Endothelial cell of umbilical vein (primary cell): ENCODE measurements at regions not wholly inside any gene's neighbourhood (a gene's known extent, or its start where the extent isn't known, plus 50 kb on each side); places are given as distances from the start of the nearest gene placed in this dataset.

Source experiments
- FOS ChIP-seq: IDR thresholded peaks from 2 replicates; pipeline ENCODE4 v1.6.1; 2011; ENCODE audit warnings: mild to moderate bottlenecking, low read length, moderate library complexity, borderline replicate concordance; ENCODE audit not compliant: insufficient read depth
- POLR2A ChIP-seq: IDR thresholded peaks from 2 replicates; pipeline ENCODE4 v1.6.1; 2012; ENCODE audit warnings: low read depth, mild to moderate bottlenecking, control low read depth, low read length
- POLR2AphosphoS5 ChIP-seq: IDR thresholded peaks from 2 replicates; pipeline ENCODE4 v1.6.1; 2012; ENCODE audit warnings: low read depth, mild to moderate bottlenecking, control low read depth, low read length, moderate library complexity; ENCODE audit not compliant: insufficient read depth
- TF ChIP-seq, protein P1 (sequence below), 2 donors: IDR thresholded peaks; 1 replicate in 1 of 2; 2 replicates in 1 of 2; pipeline ENCODE4 v1.5.1; 2011; ENCODE audit warnings: low read length in 2 of 2, mild to moderate bottlenecking in 2 of 2, moderate library complexity in 2 of 2, control low read depth in 1 of 2, inconsistent platforms in 1 of 2, low read depth in 1 of 2; ENCODE audit not compliant: insufficient read depth in 1 of 2; ENCODE audit errors: extremely low read depth in 1 of 2
- TF ChIP-seq, protein P2 (sequence below): IDR thresholded peaks from 2 replicates; pipeline ENCODE4 v1.6.1; 2011; ENCODE audit not compliant: insufficient read depth, insufficient read length

DNA sequence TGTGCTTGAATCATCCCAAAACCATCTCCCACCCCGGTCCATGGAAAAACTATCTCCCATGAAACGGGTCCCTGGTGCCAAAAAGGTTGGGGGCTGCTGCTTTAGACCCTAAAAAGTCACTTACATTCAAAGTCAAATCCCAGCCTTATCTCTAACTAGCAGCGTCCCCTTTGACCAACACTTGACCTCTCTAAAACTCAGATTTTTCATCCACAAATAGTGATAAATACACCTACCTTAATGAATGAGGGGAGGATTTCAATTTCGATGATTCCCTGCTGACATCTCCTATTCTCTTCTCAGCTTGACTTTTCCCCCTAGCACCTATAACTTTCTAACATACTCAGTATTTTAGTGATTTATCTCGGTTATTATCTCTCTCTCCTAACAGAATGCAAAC, 137.3 kb downstream of the BTG1 start:
- TF ChIP-seq, protein P1, sequence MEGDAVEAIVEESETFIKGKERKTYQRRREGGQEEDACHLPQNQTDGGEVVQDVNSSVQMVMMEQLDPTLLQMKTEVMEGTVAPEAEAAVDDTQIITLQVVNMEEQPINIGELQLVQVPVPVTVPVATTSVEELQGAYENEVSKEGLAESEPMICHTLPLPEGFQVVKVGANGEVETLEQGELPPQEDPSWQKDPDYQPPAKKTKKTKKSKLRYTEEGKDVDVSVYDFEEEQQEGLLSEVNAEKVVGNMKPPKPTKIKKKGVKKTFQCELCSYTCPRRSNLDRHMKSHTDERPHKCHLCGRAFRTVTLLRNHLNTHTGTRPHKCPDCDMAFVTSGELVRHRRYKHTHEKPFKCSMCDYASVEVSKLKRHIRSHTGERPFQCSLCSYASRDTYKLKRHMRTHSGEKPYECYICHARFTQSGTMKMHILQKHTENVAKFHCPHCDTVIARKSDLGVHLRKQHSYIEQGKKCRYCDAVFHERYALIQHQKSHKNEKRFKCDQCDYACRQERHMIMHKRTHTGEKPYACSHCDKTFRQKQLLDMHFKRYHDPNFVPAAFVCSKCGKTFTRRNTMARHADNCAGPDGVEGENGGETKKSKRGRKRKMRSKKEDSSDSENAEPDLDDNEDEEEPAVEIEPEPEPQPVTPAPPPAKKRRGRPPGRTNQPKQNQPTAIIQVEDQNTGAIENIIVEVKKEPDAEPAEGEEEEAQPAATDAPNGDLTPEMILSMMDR (IDR thresholded peaks at IDR 0.05; ENCODE audit: extremely low read depth in 1 of 2, insufficient read depth in 1 of 2, low read depth in 1 of 2, low read length in 2 of 2) = no peak
- no peak for TF ChIP-seq POLR2A
- TF ChIP-seq FOS = no peak
- TF ChIP-seq POLR2AphosphoS5 = no peak
- TF ChIP-seq, protein P2, sequence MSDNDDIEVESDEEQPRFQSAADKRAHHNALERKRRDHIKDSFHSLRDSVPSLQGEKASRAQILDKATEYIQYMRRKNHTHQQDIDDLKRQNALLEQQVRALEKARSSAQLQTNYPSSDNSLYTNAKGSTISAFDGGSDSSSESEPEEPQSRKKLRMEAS = no peak
